ENCODE measurements at regions not wholly inside any gene's neighbourhood (a gene's known extent, or its start where the extent isn't known, plus 50 kb on each side); places are given as distances from the start of the nearest gene placed in this dataset.
"Not testable (repeated sequence)": the region's sequence is repeated elsewhere in the genome, so short reads cannot be mapped to it uniquely, and the experiment has no call there.

DNA sequence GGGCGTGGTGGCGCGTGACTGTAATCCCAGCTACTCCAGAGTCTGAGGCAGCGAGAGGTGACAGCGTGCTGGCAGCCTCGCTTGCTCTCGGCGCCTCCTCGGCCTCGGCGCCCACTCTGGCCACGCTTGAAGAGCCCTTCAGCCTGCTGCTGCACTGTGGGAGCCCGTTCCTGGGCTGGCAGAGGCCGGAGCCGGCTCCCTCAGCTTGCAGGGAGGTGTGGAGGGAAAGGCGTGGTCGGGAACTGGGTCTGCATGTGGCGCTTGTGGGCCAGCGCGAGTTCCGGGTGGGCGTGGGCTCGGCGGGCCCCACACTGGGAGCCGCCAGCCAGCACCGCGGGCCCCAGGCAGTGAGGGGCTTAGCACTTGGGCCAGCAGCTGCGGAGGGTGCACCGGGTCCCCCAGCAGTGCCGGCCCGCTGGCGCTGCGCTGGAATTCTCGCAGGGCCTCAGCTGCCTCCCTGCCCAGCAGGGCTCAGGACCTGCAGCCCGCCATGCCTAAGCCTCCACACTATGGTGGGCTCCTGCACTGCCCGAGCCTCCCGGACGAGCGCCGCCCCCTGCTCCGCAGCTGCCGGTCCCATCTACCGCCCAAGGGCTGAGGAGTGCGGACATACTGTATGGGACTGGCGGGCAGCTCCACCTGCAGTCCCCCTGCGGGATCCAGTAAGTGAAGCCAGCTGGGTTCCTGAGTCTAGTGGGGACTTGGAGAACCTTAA lies 1093.3 kb upstream of the CDH8 start:
- no peak for DNase-seq (ENCODE audit: low spot score)

DNA sequence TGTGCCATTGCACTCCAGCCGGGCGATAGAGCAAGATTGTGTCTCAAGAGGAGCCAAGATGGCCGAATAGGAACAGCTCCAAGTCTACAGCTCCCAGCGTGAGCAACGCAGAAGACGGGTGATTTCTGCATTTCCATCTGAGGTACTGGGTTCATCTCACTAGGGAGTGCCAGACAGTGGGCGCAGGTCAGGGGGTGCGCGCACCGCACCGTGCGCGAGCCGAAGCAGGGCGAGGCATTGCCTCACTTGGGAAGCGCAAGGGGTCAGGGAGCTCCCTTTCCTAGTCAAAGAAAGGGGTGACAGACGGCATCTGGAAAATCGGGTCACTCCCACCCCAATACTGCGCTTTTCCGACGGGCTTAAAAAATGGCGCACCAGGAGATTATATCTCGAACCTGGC lies 1083.7 kb upstream of the CDH8 start:
- not testable (repeated sequence) for DNase-seq (ENCODE audit: low spot score)

DNA sequence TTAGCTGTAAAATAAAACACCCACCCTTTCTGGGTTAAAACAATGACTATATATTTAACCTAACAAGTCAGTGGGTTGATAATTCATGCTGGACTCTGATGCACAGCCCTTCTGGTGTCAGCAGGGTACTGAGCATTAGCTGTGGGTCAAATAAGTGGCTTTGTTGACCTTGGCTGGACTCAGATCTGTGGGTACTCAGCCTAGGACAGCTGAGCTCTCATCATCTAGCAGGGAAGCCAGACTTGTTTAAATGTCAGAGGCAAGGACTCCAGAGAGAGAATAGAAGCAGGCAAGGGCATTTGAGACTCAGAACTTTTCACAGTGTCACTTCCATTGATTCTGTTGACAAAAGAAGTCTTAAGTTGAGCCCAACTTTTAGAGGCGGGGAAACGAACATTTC lies 1063.8 kb upstream of the CDH8 start:
- DNase-seq (ENCODE audit: low spot score), result no peak

DNA sequence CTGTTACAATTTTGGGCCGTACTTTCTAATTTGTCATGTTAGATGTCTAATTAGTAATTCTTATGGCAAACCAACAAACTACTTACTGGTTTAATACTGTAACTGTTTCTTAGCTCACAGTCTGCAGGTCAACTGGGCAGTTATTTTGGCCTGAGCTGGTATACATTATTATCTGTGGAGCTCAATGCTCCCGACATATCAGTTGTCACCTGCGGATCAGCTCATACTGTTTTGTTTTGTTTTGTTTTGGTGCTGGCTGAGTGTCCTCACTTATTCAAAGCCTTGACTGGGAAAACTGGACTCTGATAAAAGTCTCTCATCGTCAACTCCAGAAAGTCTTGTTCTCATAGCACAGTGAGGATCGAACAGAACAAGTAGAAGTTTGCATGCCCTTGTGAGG lies 1060.6 kb upstream of the CDH8 start:
- no peak for DNase-seq (ENCODE audit: low spot score)

DNA sequence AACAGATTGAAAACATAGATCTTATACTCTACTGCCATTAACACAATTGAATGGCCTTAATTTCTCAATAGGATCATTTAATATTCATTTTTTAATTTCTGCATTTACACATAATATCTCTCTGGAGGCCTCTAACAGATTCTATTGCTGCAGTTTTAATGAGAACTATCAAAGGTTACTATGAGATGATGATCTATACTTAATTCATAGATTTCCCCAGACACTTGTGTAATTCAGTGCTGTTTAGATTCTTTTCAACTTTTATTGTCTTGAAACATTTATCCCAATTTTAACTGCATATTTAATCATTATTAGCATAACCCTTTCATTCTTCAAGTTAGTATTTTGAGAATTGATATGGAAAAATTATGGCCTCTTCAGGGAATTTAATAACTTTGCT lies 1056.5 kb upstream of the CDH8 start:
- no peak for DNase-seq (ENCODE audit: low spot score)

DNA sequence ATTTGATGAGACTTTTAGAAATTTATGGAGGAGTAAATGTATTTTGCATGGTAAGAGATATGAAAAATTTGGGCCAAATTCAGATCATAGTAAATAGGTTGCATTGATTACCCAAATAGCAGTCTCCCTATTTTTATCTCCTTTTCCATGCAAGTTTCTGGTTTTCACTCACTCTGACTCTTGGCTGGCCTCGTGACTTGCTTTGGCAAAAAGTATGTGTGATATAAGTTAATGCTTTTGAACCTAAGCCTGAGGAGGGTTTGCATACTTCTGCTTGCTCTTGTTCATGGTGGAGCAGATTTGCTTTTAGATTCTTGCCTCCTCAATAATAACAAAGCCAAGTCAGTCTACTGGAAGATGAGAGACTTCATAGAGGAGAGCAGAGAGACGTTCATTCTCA lies 1045.9 kb upstream of the CDH8 start:
- no peak for DNase-seq (ENCODE audit: low spot score)

DNA sequence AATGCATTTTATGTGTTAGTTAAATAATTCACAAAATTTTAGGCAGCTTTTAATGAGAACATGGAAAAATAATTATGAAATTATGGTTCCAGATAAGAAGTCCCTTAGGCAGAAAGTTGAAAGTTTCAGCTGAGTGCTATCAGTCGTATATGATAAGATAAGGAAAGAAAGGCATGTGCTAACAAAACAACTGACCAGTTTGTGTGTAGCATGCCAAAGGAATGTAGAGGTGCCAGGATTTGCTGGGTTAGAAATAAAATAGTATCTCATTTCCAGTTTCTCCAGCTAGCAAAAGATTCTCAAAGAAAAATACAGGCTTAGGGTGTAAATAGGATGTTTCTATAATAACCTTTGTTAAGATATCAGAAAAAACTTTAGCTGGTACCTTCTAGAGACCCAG lies 1044.5 kb upstream of the CDH8 start:
- no peak for DNase-seq (ENCODE audit: low spot score)

DNA sequence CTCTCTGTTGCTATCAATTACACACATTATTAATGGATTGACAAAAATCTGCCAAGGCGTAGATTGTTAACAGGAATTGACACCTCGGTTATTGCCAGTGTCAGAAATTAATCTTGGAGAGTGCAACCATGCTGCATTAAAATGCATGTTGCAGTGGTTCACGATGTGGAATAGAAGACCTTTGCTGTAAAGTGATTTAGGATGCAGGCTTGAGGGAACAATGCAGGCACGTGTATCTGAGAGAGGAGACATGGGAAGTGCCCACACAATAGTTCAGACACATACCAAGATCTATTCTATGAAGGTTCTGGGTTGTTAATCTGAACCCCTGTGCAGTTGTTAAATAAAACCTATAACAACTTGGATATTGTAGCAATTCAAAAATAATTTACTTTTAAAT lies 1032.8 kb upstream of the CDH8 start:
- no peak for DNase-seq (ENCODE audit: low spot score)

DNA sequence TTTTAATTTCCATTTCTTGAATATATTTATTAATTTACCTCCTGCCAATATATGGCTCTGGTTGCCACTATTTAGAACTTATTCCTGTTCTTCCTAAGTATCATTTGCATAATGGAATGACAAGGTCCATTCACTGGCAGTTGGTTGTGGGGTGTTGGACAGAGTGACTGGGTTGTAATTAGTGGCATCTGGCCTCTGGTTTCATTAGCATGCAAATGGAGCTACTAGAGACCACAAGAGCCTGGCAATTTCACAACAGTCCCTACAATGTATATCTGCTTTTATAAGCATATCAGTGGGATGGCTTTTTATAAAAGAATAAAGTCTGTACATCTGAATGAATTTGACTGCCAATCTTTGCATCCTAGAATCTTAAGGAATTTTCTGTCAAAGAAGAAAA lies 1030.9 kb upstream of the CDH8 start:
- DNase-seq (ENCODE audit: low spot score), result no peak

DNA sequence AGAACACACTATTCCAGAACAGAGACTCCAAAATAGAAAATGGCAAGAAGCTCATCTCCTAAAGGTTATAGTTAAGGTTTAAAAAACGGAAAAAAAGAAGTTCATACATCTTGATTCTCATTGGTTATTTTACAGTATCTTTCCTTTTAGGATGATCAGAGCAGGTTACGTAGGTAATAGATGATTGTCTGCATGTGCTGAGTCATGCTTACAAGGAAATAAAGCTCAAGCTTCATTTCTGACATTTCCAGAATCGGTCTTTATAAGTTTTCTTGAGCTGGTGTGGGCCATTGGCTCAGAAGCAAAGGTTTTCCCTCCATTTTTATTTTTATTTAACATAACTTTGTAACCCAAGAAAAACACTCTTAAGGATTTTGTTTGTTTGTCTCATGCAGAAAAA lies 1030.3 kb upstream of the CDH8 start:
- DNase-seq (ENCODE audit: low spot score), result no peak

DNA sequence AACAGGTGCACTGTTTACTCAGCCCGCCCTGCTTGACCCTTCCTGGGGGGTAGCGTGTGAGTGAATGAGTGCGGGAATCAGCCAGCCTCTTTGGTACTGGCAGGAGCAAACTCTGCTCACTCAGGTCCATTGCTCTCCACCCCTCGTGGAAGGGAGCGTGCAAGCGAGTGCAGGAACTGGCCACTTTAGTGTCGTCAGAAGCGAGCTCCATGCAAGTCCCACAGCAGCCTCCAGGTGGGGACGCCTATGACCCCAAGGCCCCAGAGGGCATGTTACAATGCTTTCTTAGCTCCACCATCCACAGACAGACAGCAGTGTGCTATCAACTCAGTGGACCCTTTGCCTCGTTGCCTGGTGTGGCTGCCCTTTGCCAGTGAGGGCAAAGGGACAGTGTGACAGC lies 1025.1 kb upstream of the CDH8 start:
- DNase-seq (ENCODE audit: low spot score), result no peak

DNA sequence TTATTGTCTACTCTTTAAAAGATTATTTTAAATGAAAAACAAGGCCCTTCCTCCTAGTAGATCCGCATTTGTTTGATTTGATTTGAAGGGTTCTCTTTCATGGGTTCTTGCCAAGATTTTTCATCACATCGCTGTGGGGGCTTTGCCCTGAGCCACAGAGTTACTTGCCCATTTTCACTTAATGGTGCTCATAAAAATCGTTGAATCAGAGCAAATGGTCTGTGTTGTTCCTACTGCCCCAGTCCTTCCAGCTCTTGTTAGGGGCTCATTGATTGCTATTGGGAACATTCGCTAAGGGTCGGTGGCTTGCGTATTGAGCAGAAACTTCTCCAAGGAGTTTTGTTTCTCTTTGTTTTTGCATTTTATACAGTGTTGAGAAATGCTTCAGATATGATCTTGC lies 1023.4 kb upstream of the CDH8 start:
- DNase-seq (ENCODE audit: low spot score), result no peak

DNA sequence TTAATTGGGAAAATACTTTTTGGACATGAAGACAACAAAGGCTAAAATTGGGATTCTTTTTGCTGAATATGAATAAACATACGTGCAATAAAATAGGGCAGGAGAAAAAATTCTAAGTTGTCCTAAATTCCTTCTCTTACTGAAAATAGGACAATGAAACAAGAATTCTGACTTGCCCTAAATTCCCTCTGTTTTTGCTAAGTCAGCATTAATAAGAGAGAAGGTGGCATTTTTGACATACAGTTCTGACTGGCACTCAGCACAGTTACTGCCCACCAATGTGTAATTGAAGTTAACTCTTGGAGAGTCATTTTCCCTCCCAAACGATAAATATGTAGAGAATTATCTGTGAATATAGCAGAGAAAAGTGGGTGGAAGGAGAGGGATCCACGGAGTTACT lies 1021.1 kb upstream of the CDH8 start:
- no peak for DNase-seq (ENCODE audit: low spot score)

DNA sequence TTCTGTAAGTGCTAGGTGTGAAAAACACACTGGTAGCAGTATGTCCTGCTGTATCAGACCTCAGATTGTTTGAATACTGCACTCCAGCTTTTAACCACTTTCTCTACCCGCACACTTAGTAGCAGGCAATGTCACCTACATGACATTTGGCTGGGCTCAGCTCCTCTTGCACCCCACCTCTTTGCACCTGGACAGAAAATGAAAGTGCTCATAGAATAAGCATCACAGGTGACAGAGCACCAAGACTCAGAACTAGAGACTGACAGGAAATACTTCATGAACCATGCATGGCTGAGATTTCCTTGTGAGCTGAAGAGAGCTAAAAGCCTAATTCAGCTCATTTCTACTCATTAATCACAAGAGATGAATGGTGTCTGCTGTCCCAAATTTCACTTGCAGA lies 1014.2 kb upstream of the CDH8 start:
- no peak for DNase-seq (ENCODE audit: low spot score)

DNA sequence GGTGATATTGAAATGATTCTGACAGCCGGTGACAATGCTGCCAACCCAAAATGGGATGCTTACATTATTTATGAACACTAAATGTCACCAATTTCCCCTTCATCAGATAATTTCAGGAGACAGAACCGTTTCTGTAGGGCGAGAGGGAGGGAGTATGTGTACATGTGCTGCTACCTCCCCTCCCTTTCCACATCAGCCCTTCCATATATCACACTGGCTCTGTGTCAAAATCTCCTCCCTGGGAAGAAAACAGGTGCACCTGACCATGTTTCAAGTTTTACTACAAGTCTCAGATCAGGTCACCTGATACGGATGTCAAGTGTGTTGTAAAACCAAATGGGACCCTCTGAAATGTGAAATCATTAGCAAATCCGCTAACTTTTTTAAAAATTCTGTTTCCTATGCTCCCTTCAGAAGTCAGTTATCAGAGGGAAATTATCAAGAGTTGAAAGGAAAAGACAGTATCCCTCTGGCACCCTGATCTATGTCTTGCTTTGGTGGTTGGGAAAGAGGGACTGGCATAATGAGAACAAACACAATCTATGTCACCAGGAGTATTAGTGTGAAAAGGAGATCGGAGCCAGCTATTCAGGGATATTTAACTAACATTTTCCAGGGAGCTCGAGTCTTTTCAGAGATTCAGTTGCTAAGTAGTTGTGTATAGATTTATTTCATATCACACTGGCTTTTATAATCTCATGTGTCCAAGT lies 1002.3 kb upstream of the CDH8 start:
- no peak for DNase-seq (ENCODE audit: low spot score)

DNA sequence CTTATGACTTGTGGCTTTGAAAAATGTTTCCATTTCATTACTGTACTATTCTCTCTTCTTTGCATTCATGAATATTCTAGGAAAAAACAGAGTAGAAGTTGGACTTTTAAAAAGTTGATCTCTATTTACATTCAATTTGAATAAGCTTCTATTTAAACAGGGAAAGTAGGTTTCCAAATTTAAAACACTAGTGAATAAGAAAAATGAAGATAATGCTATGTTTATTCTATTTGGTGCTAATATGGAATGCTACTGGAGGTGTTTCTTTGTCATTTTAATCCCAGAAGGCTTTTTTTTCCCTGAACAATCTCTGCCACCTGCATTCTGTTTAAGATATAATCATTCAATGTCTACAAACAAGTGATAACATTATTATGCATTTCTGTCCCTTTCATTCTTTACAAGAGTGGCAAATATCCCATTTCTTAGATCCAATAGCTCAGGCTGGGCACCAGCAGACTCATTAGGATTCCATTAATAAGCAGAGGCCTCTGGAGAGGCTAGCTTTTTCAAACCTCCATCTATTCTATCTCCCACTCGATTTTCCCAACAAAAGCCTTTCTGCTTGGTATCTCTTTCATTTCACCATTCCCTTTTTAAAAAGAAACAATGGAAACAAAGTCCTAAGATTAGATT lies 1001.6 kb upstream of the CDH8 start:
- DNase-seq (ENCODE audit: low spot score), result no peak

DNA sequence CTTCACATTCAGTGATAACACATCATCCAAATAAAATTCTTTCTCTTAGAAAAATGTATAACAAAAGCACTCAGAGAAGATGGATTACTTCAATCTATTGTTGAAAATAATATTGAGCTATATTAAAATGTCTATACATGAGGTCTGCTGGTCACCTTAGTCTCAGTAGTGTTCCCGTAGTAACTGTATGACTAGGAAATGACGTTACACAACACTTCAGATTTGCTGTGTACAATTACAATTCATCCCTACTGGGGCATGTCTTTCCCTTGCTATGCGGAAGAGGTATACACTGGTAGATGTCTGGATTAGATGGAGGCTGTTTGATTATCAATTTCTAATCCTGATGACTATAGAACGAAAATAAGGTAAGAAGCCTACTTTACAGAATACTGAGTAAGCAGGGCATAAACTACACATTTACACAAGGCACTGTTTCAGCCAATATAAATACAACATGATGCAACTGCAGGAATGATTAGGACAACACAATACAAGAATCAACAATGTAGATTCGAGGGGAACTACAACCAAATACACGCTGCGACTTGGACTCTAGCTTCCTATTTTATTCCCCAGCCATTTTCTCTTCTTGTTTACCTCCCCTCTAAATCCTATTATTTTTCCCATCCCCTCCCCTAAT lies 982.5 kb upstream of the CDH8 start:
- no peak for DNase-seq (ENCODE audit: low spot score)

DNA sequence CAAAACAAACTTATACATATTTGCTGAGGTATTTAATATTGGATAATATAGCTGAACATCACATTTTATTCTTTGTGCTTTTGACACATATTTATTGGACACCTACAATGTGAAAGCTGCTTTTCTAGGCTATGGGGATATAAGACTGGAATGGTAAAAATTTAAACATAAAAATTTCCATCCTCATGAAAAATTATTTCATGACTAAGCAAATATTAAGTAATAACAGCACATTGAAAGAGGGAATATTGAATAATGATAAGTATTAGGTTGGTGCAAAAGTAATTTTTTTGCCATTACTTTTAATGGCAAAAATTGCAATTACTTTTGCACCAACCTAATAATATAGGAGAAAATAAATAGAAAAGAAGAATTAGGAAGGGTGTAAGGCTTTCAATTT lies 972.5 kb upstream of the CDH8 start:
- DNase-seq (ENCODE audit: low spot score), result no peak

DNA sequence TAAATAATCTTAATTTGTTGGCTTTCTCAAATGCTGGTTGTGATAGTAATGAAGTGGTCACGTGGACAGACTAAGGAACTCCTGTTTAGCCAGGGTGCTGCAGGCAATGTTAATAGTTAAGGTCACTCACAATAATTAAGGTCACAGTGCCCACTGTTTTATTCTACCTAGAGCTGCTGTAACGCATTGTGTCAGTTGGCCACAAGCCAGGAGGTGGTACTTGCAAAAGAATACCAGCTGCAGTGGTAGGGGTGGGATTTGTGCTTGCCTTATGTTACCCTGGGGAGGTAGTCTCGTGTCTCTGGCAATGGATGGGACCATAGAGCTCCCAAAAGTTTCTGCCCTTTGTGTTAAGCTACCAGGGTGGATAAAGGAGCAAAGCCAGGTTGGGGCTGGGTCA lies 969.1 kb upstream of the CDH8 start:
- no peak for DNase-seq (ENCODE audit: low spot score)

DNA sequence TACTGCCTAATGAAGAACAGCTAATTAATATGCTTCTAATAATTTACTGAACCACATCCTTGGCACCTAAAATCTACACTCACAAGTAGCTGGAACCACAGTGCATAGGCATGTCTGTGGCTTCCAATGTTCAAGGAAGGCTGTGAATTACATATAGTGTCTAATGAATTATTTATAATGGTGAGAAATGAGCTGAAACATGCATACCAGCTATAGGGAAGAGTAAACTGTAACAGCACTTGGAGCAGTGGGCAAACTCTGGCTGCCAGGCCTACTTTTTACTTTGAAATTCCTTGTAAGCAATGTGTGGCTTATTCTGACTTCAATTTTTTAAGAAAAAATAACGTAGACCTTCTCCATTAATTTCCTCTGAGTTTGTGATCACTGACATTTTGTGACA lies 953.2 kb upstream of the CDH8 start:
- no peak for DNase-seq (ENCODE audit: low spot score)

DNA sequence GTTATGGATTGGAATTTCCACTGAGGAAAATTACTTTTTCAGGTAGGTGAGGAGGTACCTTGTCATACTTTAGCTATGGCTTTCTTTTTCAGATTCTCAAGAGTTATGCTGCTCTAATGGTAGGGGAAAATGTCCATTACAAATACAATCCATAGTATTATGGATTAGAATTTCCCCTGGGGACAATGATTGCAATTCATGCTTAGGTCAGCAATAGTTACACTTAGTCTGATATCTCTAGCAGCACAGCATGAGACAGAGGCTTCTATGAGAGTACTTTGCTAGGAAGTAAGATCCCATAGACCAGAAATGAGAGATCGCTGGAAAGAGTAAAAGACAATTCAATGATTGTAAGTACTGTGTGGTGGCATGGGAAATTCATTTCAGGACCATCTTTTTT lies 949.5 kb upstream of the CDH8 start:
- no peak for DNase-seq (ENCODE audit: low spot score)

DNA sequence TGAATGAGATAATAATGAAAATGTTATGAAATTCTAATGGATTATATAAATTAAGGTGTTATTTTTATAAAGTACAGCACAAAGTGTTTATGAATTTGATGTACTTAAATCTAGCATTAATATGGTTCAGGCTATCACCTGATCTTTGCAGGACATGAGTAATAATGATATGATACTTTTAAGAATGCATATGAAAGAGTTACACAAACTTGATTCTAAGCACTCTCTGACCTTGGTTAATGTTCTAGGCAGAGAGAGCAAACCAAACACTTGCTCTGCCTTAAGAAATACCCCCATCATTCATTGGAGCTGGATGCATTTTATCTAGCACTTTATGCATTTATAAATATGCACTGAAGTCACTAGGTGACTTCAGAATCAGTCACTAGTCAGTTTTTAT lies 942.2 kb upstream of the CDH8 start:
- DNase-seq (ENCODE audit: low spot score), result no peak

DNA sequence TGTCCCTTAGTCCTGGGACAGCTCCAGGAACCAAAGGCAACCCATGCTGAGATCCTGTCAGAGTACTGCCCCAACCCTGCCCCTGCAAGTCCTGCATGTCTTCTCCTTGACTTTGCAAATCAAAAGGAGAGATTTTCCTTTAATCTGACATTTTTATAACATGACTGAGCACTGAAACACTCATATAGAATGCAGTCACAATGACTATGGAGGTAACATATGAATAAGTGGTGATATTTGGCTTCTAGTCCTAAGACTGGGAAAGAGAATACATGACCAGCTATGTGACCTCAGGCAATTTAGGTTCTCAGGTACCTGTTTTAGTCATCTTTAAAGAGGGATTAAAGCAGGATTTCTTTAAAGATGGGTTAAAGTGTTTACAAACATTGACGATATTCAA lies 941.6 kb upstream of the CDH8 start:
- no peak for DNase-seq (ENCODE audit: low spot score)
